ENCODE measurements at regions not wholly inside any gene's neighbourhood (a gene's known extent, or its start where the extent isn't known, plus 50 kb on each side); places are given as distances from the start of the nearest gene placed in this dataset.

GRCh38 chr5:68729678-68730077, 364.1 kb upstream of the SLC30A5 start:
- intact Hi-C loops (cut with micrococcal nuclease): no loop called here
- no peaks in the 10 kb centered on the region for H3K9me1 ChIP-seq (ENCODE audit: control insufficient read depth, insufficient read depth, low read length)
- DNase-seq (ENCODE audit: extremely low read depth in 1 of 4, low spot score in 3 of 4): no peak
- no peaks in the 10 kb centered on the region for H4K20me1 ChIP-seq (replicated peaks; ENCODE audit: control insufficient read depth, insufficient read depth, low read length)
- POLR2A ChIA-PET: no interaction called here
- peaks cover 0 to 3% of the 10 kb centered on the region in 2 experiments; a peak in 2 of 5 replicates for H3K27me3 ChIP-seq (ENCODE audit: control insufficient read depth in 2 of 2, insufficient read depth in 2 of 2, low read length in 2 of 2)
- no peaks in the 10 kb centered on the region for H3K9me3 ChIP-seq (replicated peaks; ENCODE audit: control insufficient read depth, insufficient read depth, low read depth, low read length)
- no peaks in the 10 kb centered on the region for H3K36me3 ChIP-seq (ENCODE audit: control insufficient read depth, insufficient read depth, low read length)
- CTCF ChIA-PET (ENCODE audit: low intra/inter-chr PET ratio): no interaction called here
- no peak overlapping the region for H2AFZ ChIP-seq (ENCODE audit: low read depth, low read length)
- H3K4me2 ChIP-seq (ENCODE audit: insufficient read depth, low read length): no peak overlapping the region
- no peak for FAIRE-seq
- no peak overlapping the region for H3K4me3 ChIP-seq
- in situ Hi-C loops (cut with MboI): no loop called here
- no peak for TF ChIP-seq PYGO2 (tag; IDR thresholded peaks at IDR 0.05)
- 2% methylated on average over 4 of the region's 4 CpGs for WGBS (ENCODE audit: insufficient coverage, low coverage, missing lambda C conversion rate)
- ATAC-seq: no peak
- H3K79me2 ChIP-seq (ENCODE audit: control insufficient read depth, insufficient read depth, low read length): no peaks in the 10 kb centered on the region
- BruUV-seq (replicated peaks): no TSS peak
- H3K4me1 ChIP-seq (replicated peaks in 1 of 2; ENCODE audit: control insufficient read depth in 2 of 2, insufficient read depth in 2 of 2, low read length in 2 of 2): no peaks in the 10 kb centered on the region; a peak in 1 of 5 replicates
- no peak overlapping the region for H3K9ac ChIP-seq (ENCODE audit: insufficient read depth in 1 of 2, low read depth in 2 of 2, low read length in 2 of 2)
- no peak overlapping the region for H3K27ac ChIP-seq (ENCODE audit: extremely low read depth, low read depth, low read length)

DNA sequence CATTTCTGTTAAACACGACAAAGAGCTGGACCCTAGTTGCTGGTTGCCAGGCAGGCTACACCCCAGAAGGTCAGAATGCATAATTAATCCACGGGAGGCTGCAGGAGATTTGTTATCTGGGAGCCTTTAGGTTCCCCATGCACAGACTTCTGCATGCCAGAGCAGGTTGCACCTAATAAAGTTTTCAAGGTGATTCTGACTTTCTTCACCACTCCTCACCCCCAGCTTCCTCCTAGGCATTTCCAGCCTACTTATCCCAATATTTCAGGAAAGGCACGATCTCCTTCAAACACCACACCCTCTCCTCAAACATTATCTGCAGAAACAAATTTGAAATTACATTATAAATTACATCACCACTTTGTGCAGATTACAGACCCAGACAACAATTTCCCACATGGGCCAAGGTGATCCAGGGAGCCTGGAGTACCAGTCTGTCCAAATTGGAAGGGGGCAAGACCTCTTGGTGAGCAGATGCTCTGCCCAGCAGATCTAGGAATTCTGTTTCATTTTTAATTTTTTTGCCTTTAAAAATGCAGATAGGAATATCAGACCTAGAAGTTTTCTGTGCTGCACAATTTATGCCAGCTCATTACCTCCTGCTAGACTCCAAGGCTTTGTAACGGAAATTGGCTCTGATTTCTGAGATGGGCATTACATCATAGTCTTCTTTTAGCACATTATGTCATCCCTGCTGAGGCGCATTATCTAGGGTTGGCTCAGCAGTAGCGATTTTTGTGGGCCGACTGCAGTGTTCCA, 363.4 kb upstream of the SLC30A5 start:
- no peak overlapping the region for H3K4me3 ChIP-seq
- no peak overlapping the region for H3K9ac ChIP-seq (ENCODE audit: insufficient read depth in 1 of 2, low read depth in 2 of 2, low read length in 2 of 2)
- ChIA-PET POLR2A (no interaction called here), CTCF (ENCODE audit: low intra/inter-chr PET ratio) (no interaction called here)
- DNase-seq (ENCODE audit: extremely low read depth in 1 of 4, low spot score in 3 of 4) (peak in 2 of 4 experiments; percentile 16 to 38), FAIRE-seq (no peak), ATAC-seq (peak; percentile 70)
- no peak overlapping the region for H2AFZ ChIP-seq (ENCODE audit: low read depth, low read length)
- no peaks in the 10 kb centered on the region for H3K79me2 ChIP-seq (ENCODE audit: control insufficient read depth, insufficient read depth, low read length)
- no peaks in the 10 kb centered on the region for H3K9me1 ChIP-seq (ENCODE audit: control insufficient read depth, insufficient read depth, low read length)
- no peak overlapping the region for H3K27ac ChIP-seq (ENCODE audit: extremely low read depth, low read depth, low read length)
- 4% methylated on average over 7 of the region's 7 CpGs for WGBS (ENCODE audit: insufficient coverage, low coverage, missing lambda C conversion rate)
- intact Hi-C loops (cut with micrococcal nuclease): no loop called here
- no TSS peak for BruUV-seq (replicated peaks)
- in situ Hi-C loops (cut with MboI): no loop called here
- no peaks in the 10 kb centered on the region for H4K20me1 ChIP-seq (replicated peaks; ENCODE audit: control insufficient read depth, insufficient read depth, low read length)
- no peak overlapping the region for H3K4me2 ChIP-seq (ENCODE audit: insufficient read depth, low read length)
- no peaks in the 10 kb centered on the region for H3K9me3 ChIP-seq (replicated peaks; ENCODE audit: control insufficient read depth, insufficient read depth, low read depth, low read length)
- no peaks in the 10 kb centered on the region for H3K36me3 ChIP-seq (ENCODE audit: control insufficient read depth, insufficient read depth, low read length)
- H3K4me1 ChIP-seq (replicated peaks in 1 of 2; ENCODE audit: control insufficient read depth in 2 of 2, insufficient read depth in 2 of 2, low read length in 2 of 2): no peaks in the 10 kb centered on the region; a peak in 1 of 5 replicates
- peaks cover 0 to 6% of the 10 kb centered on the region in 2 experiments; a peak in 2 of 5 replicates for H3K27me3 ChIP-seq (ENCODE audit: control insufficient read depth in 2 of 2, insufficient read depth in 2 of 2, low read length in 2 of 2)
- TF ChIP-seq GABPB2 (CRISPR knock-in tag; conservative IDR thresholded peaks at IDR 0.05) (no peak), ZNF134 (CRISPR knock-in tag; conservative IDR thresholded peaks at IDR 0.05) (no peak), ZNF561 (CRISPR knock-in tag; conservative IDR thresholded peaks at IDR 0.05) (no peak), JUN (IDR thresholded peaks at IDR 0.05; ENCODE audit: borderline replicate concordance, low read depth, low read length) (peak; percentile 93), JUN (CRISPR knock-in tag; IDR thresholded peaks at IDR 0.05; ENCODE audit: borderline replicate concordance) (no peak), GTF2F1 (IDR thresholded peaks at IDR 0.05; ENCODE audit: low read depth, low read length) (no peak), ERF (CRISPR knock-in tag; IDR thresholded peaks at IDR 0.05) (no peak), HDAC6 (IDR thresholded peaks at IDR 0.05; ENCODE audit: low read depth, low read length) (no peak), TRIM28 (IDR thresholded peaks at IDR 0.05) (no peak), ZNF143 (CRISPR knock-in tag; IDR thresholded peaks at IDR 0.05) (no peak), NR3C1 (CRISPR knock-in tag; IDR thresholded peaks at IDR 0.05) (no peak), POLR2H (tag; IDR thresholded peaks at IDR 0.05; ENCODE audit: low read depth) (no peak)
- TF ChIP-seq, protein P1, sequence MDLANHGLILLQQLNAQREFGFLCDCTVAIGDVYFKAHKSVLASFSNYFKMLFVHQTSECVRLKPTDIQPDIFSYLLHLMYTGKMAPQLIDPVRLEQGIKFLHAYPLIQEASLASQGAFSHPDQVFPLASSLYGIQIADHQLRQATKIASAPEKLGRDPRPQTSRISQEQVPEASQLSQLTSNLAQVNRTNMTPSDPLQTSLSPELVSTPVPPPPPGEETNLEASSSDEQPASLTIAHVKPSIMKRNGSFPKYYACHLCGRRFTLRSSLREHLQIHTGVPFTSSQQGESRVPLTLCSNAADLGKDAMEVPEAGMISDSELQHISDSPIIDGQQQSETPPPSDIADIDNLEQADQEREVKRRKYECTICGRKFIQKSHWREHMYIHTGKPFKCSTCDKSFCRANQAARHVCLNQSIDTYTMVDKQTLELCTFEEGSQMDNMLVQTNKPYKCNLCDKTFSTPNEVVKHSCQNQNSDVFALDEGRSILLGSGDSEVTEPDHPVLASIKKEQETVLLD (IDR thresholded peaks at IDR 0.05): no peak
- TF ChIP-seq, protein P2, sequence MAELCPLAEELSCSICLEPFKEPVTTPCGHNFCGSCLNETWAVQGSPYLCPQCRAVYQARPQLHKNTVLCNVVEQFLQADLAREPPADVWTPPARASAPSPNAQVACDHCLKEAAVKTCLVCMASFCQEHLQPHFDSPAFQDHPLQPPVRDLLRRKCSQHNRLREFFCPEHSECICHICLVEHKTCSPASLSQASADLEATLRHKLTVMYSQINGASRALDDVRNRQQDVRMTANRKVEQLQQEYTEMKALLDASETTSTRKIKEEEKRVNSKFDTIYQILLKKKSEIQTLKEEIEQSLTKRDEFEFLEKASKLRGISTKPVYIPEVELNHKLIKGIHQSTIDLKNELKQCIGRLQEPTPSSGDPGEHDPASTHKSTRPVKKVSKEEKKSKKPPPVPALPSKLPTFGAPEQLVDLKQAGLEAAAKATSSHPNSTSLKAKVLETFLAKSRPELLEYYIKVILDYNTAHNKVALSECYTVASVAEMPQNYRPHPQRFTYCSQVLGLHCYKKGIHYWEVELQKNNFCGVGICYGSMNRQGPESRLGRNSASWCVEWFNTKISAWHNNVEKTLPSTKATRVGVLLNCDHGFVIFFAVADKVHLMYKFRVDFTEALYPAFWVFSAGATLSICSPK (IDR thresholded peaks at IDR 0.05; ENCODE audit: borderline replicate concordance): no peak

All from K562 (cell line).